ENCODE measurements at regions not wholly inside any gene's neighbourhood (a gene's known extent, or its start where the extent isn't known, plus 50 kb on each side); places are given as distances from the start of the nearest gene placed in this dataset.

DNA sequence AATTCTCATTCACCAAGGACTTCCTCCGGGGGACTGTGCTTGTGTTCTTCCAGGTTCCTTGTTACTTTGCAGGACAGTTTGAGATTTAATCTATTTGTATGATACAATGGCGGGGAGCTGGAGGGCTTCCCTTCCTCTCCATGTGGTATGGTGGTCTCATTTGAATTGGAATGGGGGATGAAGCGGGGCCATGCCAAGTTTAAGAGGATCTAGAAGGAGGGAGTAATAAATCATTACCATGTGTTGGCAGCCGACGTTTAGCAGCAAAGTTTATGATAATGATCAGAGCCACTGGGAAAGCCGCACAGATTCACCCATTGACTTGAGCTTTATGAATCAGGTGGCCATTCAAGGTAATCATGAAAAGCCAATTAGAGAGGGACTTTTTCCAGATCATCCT lies 355.1 kb upstream of the MGMT start:
- H3K4me3 ChIP-seq (replicated peaks in 1 of 2; ENCODE audit: low read depth in 2 of 2, low read length in 2 of 2), result no peak overlapping the region
- TF ChIP-seq, protein P1, sequence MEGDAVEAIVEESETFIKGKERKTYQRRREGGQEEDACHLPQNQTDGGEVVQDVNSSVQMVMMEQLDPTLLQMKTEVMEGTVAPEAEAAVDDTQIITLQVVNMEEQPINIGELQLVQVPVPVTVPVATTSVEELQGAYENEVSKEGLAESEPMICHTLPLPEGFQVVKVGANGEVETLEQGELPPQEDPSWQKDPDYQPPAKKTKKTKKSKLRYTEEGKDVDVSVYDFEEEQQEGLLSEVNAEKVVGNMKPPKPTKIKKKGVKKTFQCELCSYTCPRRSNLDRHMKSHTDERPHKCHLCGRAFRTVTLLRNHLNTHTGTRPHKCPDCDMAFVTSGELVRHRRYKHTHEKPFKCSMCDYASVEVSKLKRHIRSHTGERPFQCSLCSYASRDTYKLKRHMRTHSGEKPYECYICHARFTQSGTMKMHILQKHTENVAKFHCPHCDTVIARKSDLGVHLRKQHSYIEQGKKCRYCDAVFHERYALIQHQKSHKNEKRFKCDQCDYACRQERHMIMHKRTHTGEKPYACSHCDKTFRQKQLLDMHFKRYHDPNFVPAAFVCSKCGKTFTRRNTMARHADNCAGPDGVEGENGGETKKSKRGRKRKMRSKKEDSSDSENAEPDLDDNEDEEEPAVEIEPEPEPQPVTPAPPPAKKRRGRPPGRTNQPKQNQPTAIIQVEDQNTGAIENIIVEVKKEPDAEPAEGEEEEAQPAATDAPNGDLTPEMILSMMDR (IDR thresholded peaks at IDR 0.05; ENCODE audit: low read depth, low read length), result no peak
- no peak for DNase-seq (ENCODE audit: low read depth in 2 of 2)

DNA sequence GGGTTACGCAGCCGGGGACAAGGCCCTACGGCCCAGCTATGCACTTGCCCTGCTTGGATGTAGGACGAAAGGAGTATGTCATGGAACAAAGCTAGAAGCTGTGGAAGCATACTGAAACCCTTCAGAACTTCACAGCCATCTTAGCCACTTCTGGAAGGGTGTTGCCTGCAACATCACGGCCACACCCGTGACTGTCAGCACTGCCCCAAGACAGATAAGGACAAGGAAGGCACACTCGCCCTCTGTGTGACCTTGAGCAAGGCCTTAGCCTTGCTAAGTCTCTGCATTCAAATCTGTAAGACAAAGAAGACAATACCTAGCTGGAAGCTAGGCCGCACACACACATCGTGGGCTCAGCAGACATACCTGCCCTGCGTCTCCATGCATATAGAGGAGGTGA lies 352.5 kb upstream of the MGMT start:
- DNase-seq (ENCODE audit: low read depth in 2 of 2), result no peak
- TF ChIP-seq, protein P1 (IDR thresholded peaks at IDR 0.05; ENCODE audit: low read depth, low read length), result no peak
- no peak overlapping the region for H3K4me3 ChIP-seq (replicated peaks in 1 of 2; ENCODE audit: low read depth in 2 of 2, low read length in 2 of 2)

DNA sequence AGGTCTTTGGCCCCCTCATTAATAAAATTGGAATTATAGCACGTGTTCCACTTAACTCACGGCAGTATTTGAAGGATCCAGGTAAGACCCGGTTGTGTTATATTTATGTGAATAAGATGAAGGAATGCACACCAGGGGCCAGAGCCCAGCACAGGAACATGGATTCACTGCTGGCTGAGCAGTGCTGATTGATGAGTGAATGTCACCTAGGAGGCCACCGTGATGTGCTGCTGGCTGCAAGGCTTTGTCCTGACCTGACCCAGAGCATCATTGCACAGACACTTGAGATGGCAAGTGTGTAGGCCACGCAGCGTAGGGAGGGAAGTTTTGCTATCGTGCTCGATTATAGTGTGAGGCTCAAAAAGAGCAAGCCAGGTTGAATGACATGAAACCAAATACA lies 350.7 kb upstream of the MGMT start:
- H3K4me3 ChIP-seq (replicated peaks in 1 of 2; ENCODE audit: low read depth in 2 of 2, low read length in 2 of 2), result no peak overlapping the region
- TF ChIP-seq, protein P1 (IDR thresholded peaks at IDR 0.05; ENCODE audit: low read depth, low read length), result no peak
- DNase-seq (ENCODE audit: low read depth in 2 of 2), result no peak

DNA sequence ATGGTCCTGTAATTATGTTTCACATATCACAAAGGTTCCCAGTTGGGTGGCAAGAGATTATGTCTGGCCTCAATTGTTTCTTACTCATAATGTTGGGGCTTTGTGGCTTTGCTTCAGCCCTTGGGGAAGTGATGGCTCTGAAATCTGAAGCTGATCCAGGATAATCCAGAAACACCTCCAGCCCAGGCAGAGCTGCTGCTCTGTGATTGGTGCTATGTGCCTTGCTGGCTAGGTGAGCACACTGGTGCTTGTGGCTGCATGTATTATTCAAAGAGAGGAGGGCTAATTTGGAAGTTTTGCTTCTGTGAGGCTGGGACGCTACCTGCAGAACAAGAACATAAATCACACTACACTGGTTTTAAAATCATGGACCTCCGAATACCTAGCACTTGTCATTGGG lies 346.6 kb upstream of the MGMT start:
- no peak overlapping the region for H3K4me3 ChIP-seq (replicated peaks in 1 of 2; ENCODE audit: low read depth in 2 of 2, low read length in 2 of 2)
- no peak for DNase-seq (ENCODE audit: low read depth in 2 of 2)
- TF ChIP-seq, protein P1 (IDR thresholded peaks at IDR 0.05; ENCODE audit: low read depth, low read length), result no peak

DNA sequence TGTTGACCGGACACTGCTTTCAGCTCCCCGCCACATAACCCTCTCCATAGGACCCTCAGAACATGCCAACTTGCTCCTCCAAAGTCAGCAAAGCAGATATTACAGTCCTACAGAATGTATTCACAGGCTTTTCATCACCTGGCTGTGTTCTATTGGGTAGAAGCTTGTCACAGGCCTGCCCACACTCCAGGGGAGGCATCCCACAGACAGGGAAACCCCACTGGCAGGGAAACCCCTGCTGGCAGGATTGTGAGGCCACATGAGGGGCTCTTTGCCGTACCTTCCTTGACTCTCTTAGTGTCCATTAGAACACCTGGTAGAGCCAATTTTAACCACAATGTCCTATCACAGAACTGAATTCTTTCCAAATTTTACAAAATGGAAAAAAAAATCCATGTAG lies 344.2 kb upstream of the MGMT start:
- DNase-seq (ENCODE audit: low read depth in 2 of 2), result no peak
- TF ChIP-seq, protein P1 (IDR thresholded peaks at IDR 0.05; ENCODE audit: low read depth, low read length), result no peak
- no peak overlapping the region for H3K4me3 ChIP-seq (replicated peaks in 1 of 2; ENCODE audit: low read depth in 2 of 2, low read length in 2 of 2)

DNA sequence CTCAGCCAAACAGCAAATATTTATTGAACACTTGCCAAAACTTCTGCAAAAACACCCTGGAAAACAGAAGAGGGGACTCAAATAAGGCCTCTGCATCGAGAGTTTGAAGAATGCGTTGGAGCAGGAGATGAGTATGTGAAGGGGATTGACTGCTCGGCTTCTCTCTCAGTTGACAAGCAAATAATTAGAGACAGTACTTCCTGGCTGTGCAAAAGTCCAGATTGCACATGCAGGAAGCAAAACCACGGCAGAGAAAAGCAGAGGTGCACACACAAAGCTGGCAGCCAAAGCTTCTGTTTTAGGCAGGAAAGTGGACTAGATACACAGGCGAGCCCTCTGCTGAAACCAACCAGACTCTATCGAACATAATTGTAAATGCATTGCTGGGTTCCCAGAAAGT lies 343.6 kb upstream of the MGMT start:
- no peak overlapping the region for H3K4me3 ChIP-seq (replicated peaks in 1 of 2; ENCODE audit: low read depth in 2 of 2, low read length in 2 of 2)
- no peak for DNase-seq (ENCODE audit: low read depth in 2 of 2)
- TF ChIP-seq, protein P1 (IDR thresholded peaks at IDR 0.05; ENCODE audit: low read depth, low read length), result no peak

DNA sequence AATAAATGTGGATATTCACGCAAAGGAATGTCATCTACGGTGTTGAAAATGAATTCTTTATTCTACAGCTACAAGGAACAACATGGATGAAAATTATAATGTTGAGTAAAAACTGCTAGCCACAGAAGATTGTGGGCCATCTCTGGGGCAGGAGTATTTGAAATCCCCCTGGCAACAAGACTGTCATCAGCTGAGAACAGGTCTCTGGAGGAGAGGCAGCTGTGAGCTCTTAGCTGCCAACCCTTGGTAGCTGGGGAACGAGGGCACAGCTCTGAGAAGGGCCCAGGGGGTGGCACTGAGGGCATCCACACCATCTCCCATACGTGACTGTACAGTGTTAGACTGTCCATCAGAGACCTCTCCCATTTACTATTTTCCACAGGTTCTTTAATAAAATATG lies 340.1 kb upstream of the MGMT start:
- TF ChIP-seq, protein P1 (IDR thresholded peaks at IDR 0.05; ENCODE audit: low read depth, low read length), result no peak
- no peak for DNase-seq (ENCODE audit: low read depth in 2 of 2)
- no peak overlapping the region for H3K4me3 ChIP-seq (replicated peaks in 1 of 2; ENCODE audit: low read depth in 2 of 2, low read length in 2 of 2)
